OCI-LY1 (cell line): ENCODE measurements at regions not wholly inside any gene's neighbourhood (a gene's known extent, or its start where the extent isn't known, plus 50 kb on each side); places are given as distances from the start of the nearest gene placed in this dataset.

Source experiments
- H2AFZ ChIP-seq: fragments of 200-600 bp; sonication (generic), shearing (Covaris generic); 2 replicates; pipeline ENCODE4 v1.6.0; 2014; ENCODE audit warnings: antibody characterized with exemption, mild to moderate bottlenecking, low read length
- H3F3A ChIP-seq: fragments of 200-600 bp; sonication (generic), shearing (Covaris generic); 2 replicates; pipeline ENCODE4 v1.6.0; 2014; ENCODE audit warnings: mild to moderate bottlenecking, antibody characterized with exemption, low read length, moderate library complexity; ENCODE audit not compliant: insufficient read depth
- H3K27ac ChIP-seq: fragments of 200-600 bp; sonication (generic); 2 replicates; pipeline ENCODE4 v1.5.1; 2014; ENCODE audit warnings: low read length, mixed run types, mild to moderate bottlenecking, low read depth; ENCODE audit not compliant: poor library complexity, severe bottlenecking
- H3K27me3 ChIP-seq: fragments of 200-600 bp; sonication (generic); 2 replicates; pipeline ENCODE4 v1.6.0; 2014; ENCODE audit warnings: antibody characterized with exemption, mild to moderate bottlenecking, low read length, moderate library complexity; ENCODE audit not compliant: insufficient read depth
- H3K36me3 ChIP-seq: fragments of 200-600 bp; sonication (generic); 2 replicates; pipeline ENCODE4 v1.6.1; 2014; ENCODE audit warnings: mild to moderate bottlenecking, antibody characterized with exemption, low read length, moderate library complexity, mixed read lengths; ENCODE audit not compliant: insufficient read depth
- H3K4me1 ChIP-seq: fragments of 200-600 bp; sonication (generic); 2 replicates; pipeline ENCODE4 v1.5.1; 2014; ENCODE audit warnings: mild to moderate bottlenecking, low read length, moderate library complexity; ENCODE audit not compliant: insufficient read depth, severe bottlenecking
- H3K4me2 ChIP-seq: fragments of 200-600 bp; sonication (generic), shearing (Covaris generic); 2 replicates; pipeline ENCODE4 v1.6.1; 2014; ENCODE audit warnings: low read length
- H3K4me3 ChIP-seq: fragments of 200-600 bp; sonication (generic); 2 replicates; pipeline ENCODE4 v1.5.1; 2014; ENCODE audit warnings: low read length, low read depth, mild to moderate bottlenecking, mixed read lengths; ENCODE audit not compliant: poor library complexity, severe bottlenecking
- H3K79me2 ChIP-seq: fragments of 200-600 bp; shearing (Covaris generic); 2 replicates; pipeline ENCODE4 v1.6.1; 2016; ENCODE audit warnings: mixed run types, low read length, mixed read lengths; ENCODE audit not compliant: insufficient read depth
- H3K9ac ChIP-seq: fragments of 200-600 bp; sonication (generic), shearing (Covaris generic); 2 replicates; pipeline ENCODE4 v1.6.1; 2014; ENCODE audit warnings: mild to moderate bottlenecking, low read length, mixed read lengths
- H3K9me2 ChIP-seq: fragments of 200-600 bp; sonication (generic), shearing (Covaris generic); 2 replicates; pipeline ENCODE4 v1.6.1; 2014; ENCODE audit warnings: low read depth, mild to moderate bottlenecking, low read length, mixed read lengths
- H3K9me3 ChIP-seq: fragments of 200-600 bp; shearing (Covaris generic); 2 replicates; pipeline ENCODE4 v1.6.1; 2014; ENCODE audit warnings: low read length, mixed read lengths
- H4K20me1 ChIP-seq: fragments of 200-600 bp; sonication (generic), shearing (Covaris generic); 2 replicates; pipeline ENCODE4 v1.6.0; 2016; ENCODE audit warnings: mild to moderate bottlenecking, low read length; ENCODE audit not compliant: insufficient read depth
- CTCF ChIP-seq: fragments of 200-600 bp; sonication (generic), shearing (Covaris generic); IDR thresholded peaks from 2 replicates; pipeline ENCODE4 v1.5.1; 2017; ENCODE audit warnings: mild to moderate bottlenecking, antibody characterized with exemption, low read length, moderate library complexity, mixed read lengths
- EZH2 ChIP-seq: fragments of 200-600 bp; sonication (generic), shearing (Covaris generic); IDR thresholded peaks from 2 replicates; pipeline ENCODE4 v1.8.0; 2017; ENCODE audit warnings: borderline replicate concordance, mixed run types, mild to moderate bottlenecking, antibody characterized with exemption, low read length, moderate library complexity, mixed read lengths

- Histone ChIP-seq H3K9me3 (no peaks in the 10 kb centered on the region), H3F3A (no peaks in the 10 kb centered on the region), H3K9ac (no peak overlapping the region), H3K27ac (no peak overlapping the region), H2AFZ (no peak overlapping the region), H4K20me1 (no peaks in the 10 kb centered on the region), H3K27me3 (no peaks in the 10 kb centered on the region), H3K79me2 (no peaks in the 10 kb centered on the region), H3K4me2 (no peak overlapping the region), H3K4me1 (no peaks in the 10 kb centered on the region), H3K9me2 (no peaks in the 10 kb centered on the region), H3K36me3 (no peaks in the 10 kb centered on the region), H3K4me3 (no peak overlapping the region)
- TF ChIP-seq CTCF (no peak), EZH2 (no peak)
These were observed 108.3 kb upstream of the SESN3 start for GRCh38 chr11:95339086-95339901.

GRCh38 chr11:95338430-95338991 is 107.5 kb upstream of the SESN3 start:
- no peaks in the 10 kb centered on the region for H3K36me3 ChIP-seq
- H3K27me3 ChIP-seq, result no peaks in the 10 kb centered on the region
- H3K79me2 ChIP-seq, result no peaks in the 10 kb centered on the region
- no peaks in the 10 kb centered on the region for H4K20me1 ChIP-seq
- H3K4me3 ChIP-seq, result no peak overlapping the region
- H3K9ac ChIP-seq, result no peak overlapping the region
- no peaks in the 10 kb centered on the region for H3K9me2 ChIP-seq
- H3F3A ChIP-seq, result no peaks in the 10 kb centered on the region
- no peaks in the 10 kb centered on the region for H3K9me3 ChIP-seq
- no peak overlapping the region for H3K27ac ChIP-seq
- no peak overlapping the region for H3K4me2 ChIP-seq
- H3K4me1 ChIP-seq, result no peaks in the 10 kb centered on the region
- TF ChIP-seq EZH2, result no peak
- no peak for TF ChIP-seq CTCF
- no peak overlapping the region for H2AFZ ChIP-seq

GRCh38 chr11:95337972-95338429 is 107.0 kb upstream of the SESN3 start:
- Histone ChIP-seq H3K27ac (no peak overlapping the region), H3K4me2 (no peak overlapping the region), H3F3A (no peaks in the 10 kb centered on the region), H3K9ac (no peak overlapping the region), H3K4me1 (no peaks in the 10 kb centered on the region), H4K20me1 (no peaks in the 10 kb centered on the region), H3K9me3 (no peaks in the 10 kb centered on the region), H2AFZ (no peak overlapping the region), H3K79me2 (no peaks in the 10 kb centered on the region), H3K27me3 (no peaks in the 10 kb centered on the region), H3K9me2 (no peaks in the 10 kb centered on the region), H3K36me3 (no peaks in the 10 kb centered on the region), H3K4me3 (no peak overlapping the region)
- TF ChIP-seq EZH2, result no peak
- no peak for TF ChIP-seq CTCF
